ENCODE measurements at regions not wholly inside any gene's neighbourhood (a gene's known extent, or its start where the extent isn't known, plus 50 kb on each side); places are given as distances from the start of the nearest gene placed in this dataset.

- no TSS peak for BruUV-seq (replicated peaks)
- WGBS (ENCODE audit: insufficient coverage, low coverage, missing lambda C conversion rate): 73% methylated on average over 1 of the region's 1 CpG
- H4K20me1 ChIP-seq (replicated peaks; ENCODE audit: control insufficient read depth, insufficient read depth, low read length): no peaks in the 10 kb centered on the region
- H3K27me3 ChIP-seq (ENCODE audit: control insufficient read depth in 2 of 2, insufficient read depth in 2 of 2, low read length in 2 of 2): no peaks in the 10 kb centered on the region
- no peak overlapping the region for H3K4me2 ChIP-seq (ENCODE audit: insufficient read depth, low read length)
- ATAC-seq (no peak), FAIRE-seq (no peak), DNase-seq (ENCODE audit: extremely low read depth in 1 of 4, low spot score in 3 of 4) (no peak)
- no peaks in the 10 kb centered on the region for H3K36me3 ChIP-seq (ENCODE audit: control insufficient read depth, insufficient read depth, low read length)
- in situ Hi-C loops (cut with MboI): no loop called here
- no peak overlapping the region for H3K27ac ChIP-seq (ENCODE audit: extremely low read depth, low read depth, low read length)
- no peak overlapping the region for H3K4me3 ChIP-seq
- H3K9me1 ChIP-seq (ENCODE audit: control insufficient read depth, insufficient read depth, low read length): no peaks in the 10 kb centered on the region
- peaks cover 3 to 7% of the 10 kb centered on the region in 2 experiments; a peak in 3 of 5 replicates for H3K4me1 ChIP-seq (replicated peaks in 1 of 2; ENCODE audit: control insufficient read depth in 2 of 2, insufficient read depth in 2 of 2, low read length in 2 of 2)
- H2AFZ ChIP-seq (ENCODE audit: low read depth, low read length): no peak overlapping the region
- intact Hi-C loops (cut with micrococcal nuclease): no loop called here
- POLR2A ChIA-PET: interaction anchor here (0.6 kb wide), 1 partner anchor 105 kb away, joined by 3 read pairs; no protein-coding TSS in a partner anchor
- CTCF ChIA-PET (ENCODE audit: low intra/inter-chr PET ratio): no interaction called here
- H3K9me3 ChIP-seq (replicated peaks; ENCODE audit: control insufficient read depth, insufficient read depth, low read depth, low read length): no peaks in the 10 kb centered on the region
- H3K9ac ChIP-seq (ENCODE audit: insufficient read depth in 1 of 2, low read depth in 2 of 2, low read length in 2 of 2): no peak overlapping the region
- H3K79me2 ChIP-seq (ENCODE audit: control insufficient read depth, insufficient read depth, low read length): no peaks in the 10 kb centered on the region
- TF ChIP-seq ZNF561 (CRISPR knock-in tag; conservative IDR thresholded peaks at IDR 0.05): no peak
- no peak for TF ChIP-seq TAL1 (IDR thresholded peaks at IDR 0.05)
- TF ChIP-seq L3MBTL2 (IDR thresholded peaks at IDR 0.05): no peak
- no peak for TF ChIP-seq ZNF395 (CRISPR knock-in tag; IDR thresholded peaks at IDR 0.05)
- TF ChIP-seq ZBTB43 (CRISPR knock-in tag; IDR thresholded peaks at IDR 0.05): no peak
- TF ChIP-seq CHD7 (IDR thresholded peaks at IDR 0.05; ENCODE audit: low read depth, low read length): no peak
- no peak for TF ChIP-seq OTX1 (CRISPR knock-in tag; IDR thresholded peaks at IDR 0.05)
- TF ChIP-seq ZNF197 (CRISPR knock-in tag; IDR thresholded peaks at IDR 0.05; ENCODE audit: low read depth): no peak
- TF ChIP-seq ZNF133 (CRISPR knock-in tag; IDR thresholded peaks at IDR 0.05): no peak
- TF ChIP-seq TEAD2 (tag; IDR thresholded peaks at IDR 0.05): no peak
Measured at GRCh38 chr11:33965032-33965431, 73.2 kb upstream of the LMO2 start.

All from K562 (cell line).